OCI-LY3 (cell line): ENCODE measurements at regions not wholly inside any gene's neighbourhood (a gene's known extent, or its start where the extent isn't known, plus 50 kb on each side); places are given as distances from the start of the nearest gene placed in this dataset.

ENCODE experiments used
- CTCF ChIP-seq: fragments of 200-600, 300-600 bp; sonication (generic); IDR thresholded peaks from 2 replicates; pipeline ENCODE4 v1.5.1; 2014; ENCODE audit warnings: antibody characterized with exemption, low read length, low read depth
- EZH2phosphoT487 ChIP-seq: fragments of 200-600 bp; shearing (Covaris generic); IDR thresholded peaks from 2 replicates; pipeline ENCODE4 v1.6.1; 2018; ENCODE audit warnings: antibody characterized with exemption, mixed run types, low read depth

- no peak for TF ChIP-seq CTCF
- no peak for TF ChIP-seq EZH2phosphoT487
Observed at GRCh38 chr5:13328316-13328715, 616.2 kb downstream of the DNAH5 start.
